IPS-15b (cell line): ENCODE measurements at regions not wholly inside any gene's neighbourhood (a gene's known extent, or its start where the extent isn't known, plus 50 kb on each side); places are given as distances from the start of the nearest gene placed in this dataset.

Experiments
- H3K27me3 ChIP-seq: one replicate; pipeline ENCODE4 v1.6.1; 2013; ENCODE audit warnings: low read length; ENCODE audit not compliant: control insufficient read depth, insufficient read depth
- H3K36me3 ChIP-seq: one replicate; pipeline ENCODE4 v1.6.1; 2013; ENCODE audit warnings: low read length; ENCODE audit not compliant: control insufficient read depth, insufficient read depth
- H3K4me1 ChIP-seq: one replicate; pipeline ENCODE4 v1.6.1; 2013; ENCODE audit warnings: mild to moderate bottlenecking, low read length; ENCODE audit not compliant: control insufficient read depth, insufficient read depth
- H3K4me3 ChIP-seq: one replicate; pipeline ENCODE4 v1.5.1; 2013; ENCODE audit warnings: low read depth, low read length
- H3K9ac ChIP-seq: one replicate; pipeline ENCODE4 v1.6.1; 2013; ENCODE audit warnings: low read depth, mild to moderate bottlenecking, low read length
- H3K9me3 ChIP-seq: one replicate; pipeline ENCODE4 v1.6.1; 2013; ENCODE audit warnings: mild to moderate bottlenecking, low read length; ENCODE audit not compliant: control insufficient read depth, insufficient read depth

- Histone ChIP-seq H3K4me1 (no peaks in the 10 kb centered on the region), H3K27me3 (no peaks in the 10 kb centered on the region), H3K9ac (no peak overlapping the region), H3K4me3 (no peak overlapping the region), H3K36me3 (no peaks in the 10 kb centered on the region), H3K9me3 (no peaks in the 10 kb centered on the region)
These were observed 132.3 kb upstream of the MCTP2 start for GRCh38 chr15:94098921-94099573.

GRCh38 chr15:94097552-94097951, 133.8 kb upstream of the MCTP2 start:
- H3K9ac ChIP-seq, result no peak overlapping the region
- no peaks in the 10 kb centered on the region for H3K27me3 ChIP-seq
- H3K9me3 ChIP-seq, result no peaks in the 10 kb centered on the region
- H3K36me3 ChIP-seq, result no peaks in the 10 kb centered on the region
- H3K4me3 ChIP-seq, result no peak overlapping the region
- H3K4me1 ChIP-seq, result no peaks in the 10 kb centered on the region

- no peaks in the 10 kb centered on the region for H3K4me1 ChIP-seq
- no peaks in the 10 kb centered on the region for H3K9me3 ChIP-seq
- no peaks in the 10 kb centered on the region for H3K36me3 ChIP-seq
- no peak overlapping the region for H3K9ac ChIP-seq
- H3K27me3 ChIP-seq, result no peaks in the 10 kb centered on the region
- H3K4me3 ChIP-seq, result no peak overlapping the region
These were observed 137.1 kb upstream of the MCTP2 start for GRCh38 chr15:94094310-94094709.

GRCh38 chr15:94086341-94086740, 145.0 kb upstream of the MCTP2 start:
- no peaks in the 10 kb centered on the region for H3K9me3 ChIP-seq
- no peaks in the 10 kb centered on the region for H3K27me3 ChIP-seq
- no peak overlapping the region for H3K9ac ChIP-seq
- H3K4me1 ChIP-seq, result peaks cover 2% of the 10 kb centered on the region
- H3K36me3 ChIP-seq, result no peaks in the 10 kb centered on the region
- H3K4me3 ChIP-seq, result no peak overlapping the region

GRCh38 chr15:94083467-94084052, 147.8 kb upstream of the MCTP2 start:
- no peaks in the 10 kb centered on the region for H3K27me3 ChIP-seq
- H3K4me3 ChIP-seq, result no peak overlapping the region
- H3K9me3 ChIP-seq, result no peaks in the 10 kb centered on the region
- no peaks in the 10 kb centered on the region for H3K36me3 ChIP-seq
- H3K4me1 ChIP-seq, result peaks cover 8% of the 10 kb centered on the region
- no peak overlapping the region for H3K9ac ChIP-seq

GRCh38 chr15:94081829-94082228, 149.5 kb upstream of the MCTP2 start:
- Histone ChIP-seq H3K9ac (no peak overlapping the region), H3K4me1 (peaks cover 8% of the 10 kb centered on the region), H3K27me3 (no peaks in the 10 kb centered on the region), H3K4me3 (no peak overlapping the region), H3K36me3 (no peaks in the 10 kb centered on the region), H3K9me3 (no peaks in the 10 kb centered on the region)

GRCh38 chr15:94080989-94081605, 150.3 kb upstream of the MCTP2 start:
- Histone ChIP-seq H3K36me3 (no peaks in the 10 kb centered on the region), H3K4me1 (peaks cover 8% of the 10 kb centered on the region), H3K9me3 (no peaks in the 10 kb centered on the region), H3K27me3 (no peaks in the 10 kb centered on the region), H3K9ac (no peak overlapping the region), H3K4me3 (no peak overlapping the region)

- Histone ChIP-seq H3K4me3 (no peak overlapping the region), H3K36me3 (no peaks in the 10 kb centered on the region), H3K9ac (no peak overlapping the region), H3K4me1 (peaks cover 8% of the 10 kb centered on the region), H3K27me3 (no peaks in the 10 kb centered on the region), H3K9me3 (no peaks in the 10 kb centered on the region)
These were observed 150.9 kb upstream of the MCTP2 start for GRCh38 chr15:94080416-94080815.

GRCh38 chr15:94079968-94080367, 151.4 kb upstream of the MCTP2 start:
- no peak overlapping the region for H3K4me3 ChIP-seq
- no peaks in the 10 kb centered on the region for H3K27me3 ChIP-seq

GRCh38 chr15:94079459-94079858, 151.9 kb upstream of the MCTP2 start:
- H3K9ac ChIP-seq, result no peak overlapping the region
- H3K4me1 ChIP-seq, result peaks cover 8% of the 10 kb centered on the region
- H3K36me3 ChIP-seq, result no peaks in the 10 kb centered on the region
- H3K4me3 ChIP-seq, result no peak overlapping the region
- H3K9me3 ChIP-seq, result no peaks in the 10 kb centered on the region
- no peaks in the 10 kb centered on the region for H3K27me3 ChIP-seq

More at GRCh38 chr15:94079968-94080367, 151.4 kb upstream of the MCTP2 start:
- no peaks in the 10 kb centered on the region for H3K9me3 ChIP-seq
- H3K4me1 ChIP-seq, result peaks cover 8% of the 10 kb centered on the region
- no peaks in the 10 kb centered on the region for H3K36me3 ChIP-seq
- H3K9ac ChIP-seq, result no peak overlapping the region

GRCh38 chr15:94077938-94078337, 153.4 kb upstream of the MCTP2 start:
- H3K27me3 ChIP-seq, result no peaks in the 10 kb centered on the region
- H3K36me3 ChIP-seq, result no peaks in the 10 kb centered on the region
- H3K4me3 ChIP-seq, result no peak overlapping the region
- no peaks in the 10 kb centered on the region for H3K9me3 ChIP-seq
- H3K4me1 ChIP-seq, result peaks cover 6% of the 10 kb centered on the region
- H3K9ac ChIP-seq, result no peak overlapping the region

- Histone ChIP-seq H3K4me3 (no peak overlapping the region), H3K9me3 (no peaks in the 10 kb centered on the region), H3K27me3 (no peaks in the 10 kb centered on the region), H3K4me1 (no peaks in the 10 kb centered on the region), H3K9ac (no peak overlapping the region), H3K36me3 (no peaks in the 10 kb centered on the region)
These were observed 156.0 kb upstream of the MCTP2 start for GRCh38 chr15:94075349-94075748.
